GM23338 (cell line): ENCODE measurements at regions not wholly inside any gene's neighbourhood (a gene's known extent, or its start where the extent isn't known, plus 50 kb on each side); places are given as distances from the start of the nearest gene placed in this dataset.

Source experiments
- ATAC-seq: fragments of 200-7000 bp; cut with Tn5 transposase; 3 replicates; pipeline ENCODE4 v1.9.1; 2020
- DNase-seq: peaks from one replicate; pipeline ENCODE4 v3.0.0-alpha.2; 2015; ENCODE audit warnings: low spot score
- H2AFZ ChIP-seq: fragments of 200-600 bp; sonication (generic); 2 replicates; pipeline ENCODE4 v1.8.0; 2016; ENCODE audit warnings: antibody characterized with exemption, mild to moderate bottlenecking, moderate library complexity
- H3F3A ChIP-seq: fragments of 200-600 bp; sonication (generic); replicated peaks from 2 replicates; pipeline ENCODE4 v1.8.0; 2017; ENCODE audit warnings: antibody characterized with exemption, mixed run types, low read depth
- H3K27ac ChIP-seq: fragments of 200-600 bp; sonication (generic); 2 replicates; pipeline ENCODE4 v1.6.1; 2016; ENCODE audit warnings: low read depth
- H3K27me3 ChIP-seq: fragments of 200-600 bp; sonication (generic); 2 replicates; pipeline ENCODE4 v1.8.0; 2016; ENCODE audit warnings: mild to moderate bottlenecking, mixed run types, moderate library complexity; ENCODE audit not compliant: insufficient read depth
- H3K36me3 ChIP-seq: fragments of 200-600 bp; sonication (generic); 2 replicates; pipeline ENCODE4 v1.8.0; 2016; ENCODE audit warnings: mild to moderate bottlenecking; ENCODE audit not compliant: insufficient read depth
- H3K4me1 ChIP-seq: fragments of 200-600 bp; sonication (generic); 2 replicates; pipeline ENCODE4 v1.8.0; 2016; ENCODE audit warnings: mild to moderate bottlenecking, moderate library complexity; ENCODE audit not compliant: insufficient read depth
- H3K4me2 ChIP-seq: fragments of 200-600 bp; sonication (generic); 2 replicates; pipeline ENCODE4 v1.7.1; 2017; ENCODE audit warnings: mixed run types
- H3K4me3 ChIP-seq: fragments of 200-600 bp; sonication (generic); 2 replicates; pipeline ENCODE4 v1.6.1; 2016; ENCODE audit warnings: mixed run types
- H3K79me2 ChIP-seq: fragments of 200-600 bp; sonication (generic); replicated peaks from 2 replicates; pipeline ENCODE4 v1.8.0; 2017; ENCODE audit warnings: mild to moderate bottlenecking; ENCODE audit not compliant: insufficient read depth
- H3K9me2 ChIP-seq: fragments of 200-600 bp; sonication (generic); 2 replicates; pipeline ENCODE4 v1.8.0; 2017; ENCODE audit not compliant: insufficient read depth
- H4K20me1 ChIP-seq: fragments of 200-600 bp; sonication (generic); replicated peaks from 2 replicates; pipeline ENCODE4 v1.8.0; 2017; ENCODE audit warnings: mild to moderate bottlenecking; ENCODE audit not compliant: insufficient read depth
- H3K27ac Mint-ChIP-seq: 2 replicates; pipeline ENCODE4 v1.8.0; 2020; ENCODE audit warnings: inconsistent platforms, mild to moderate bottlenecking, moderate library complexity, mixed read lengths
- H3K27me3 Mint-ChIP-seq: 3 replicates; pipeline ENCODE4 v1.8.0; 2022; ENCODE audit warnings: low read depth, mild to moderate bottlenecking, moderate library complexity, mixed read lengths, inconsistent platforms; ENCODE audit not compliant: insufficient read depth, poor library complexity
- H3K36me3 Mint-ChIP-seq: 3 replicates; pipeline ENCODE4 v1.8.0; 2021; ENCODE audit warnings: low read depth, mild to moderate bottlenecking, inconsistent platforms, moderate library complexity, mixed read lengths
- H3K4me1 Mint-ChIP-seq: 3 replicates; pipeline ENCODE4 v1.8.0; 2020; ENCODE audit warnings: mild to moderate bottlenecking, inconsistent platforms, mixed read lengths
- H3K4me3 Mint-ChIP-seq: 3 replicates; pipeline ENCODE4 v1.8.0; 2021; ENCODE audit warnings: moderate library complexity, mild to moderate bottlenecking, inconsistent platforms, mixed read lengths
- H3K9me3 Mint-ChIP-seq: 3 replicates; pipeline ENCODE4 v1.8.0; 2020; ENCODE audit warnings: moderate library complexity, mild to moderate bottlenecking, inconsistent platforms, mixed read lengths
- CREB1 ChIP-seq: fragments of 250-450 bp; sonication (Bioruptor Pico); IDR thresholded peaks from 2 replicates; pipeline ENCODE4 v1.5.0; 2020; ENCODE audit warnings: low read depth, mild to moderate bottlenecking, moderate library complexity
- ETS1 ChIP-seq: IDR thresholded peaks from 2 replicates; pipeline ENCODE4 v1.6.1; 2016; ENCODE audit warnings: antibody characterized with exemption
- EZH2 ChIP-seq: fragments of 200-600 bp; sonication (generic); IDR thresholded peaks from one replicate; pipeline ENCODE4 v1.8.0; 2017; ENCODE audit warnings: antibody characterized with exemption, mild to moderate bottlenecking, low read depth; ENCODE audit not compliant: unreplicated experiment
- JUNB ChIP-seq: IDR thresholded peaks from one replicate; pipeline ENCODE4 v1.6.1; 2016; ENCODE audit warnings: antibody characterized with exemption; ENCODE audit not compliant: unreplicated experiment
- ZNF331 ChIP-seq: fragments of 250-450 bp; sonication (Bioruptor Pico); IDR thresholded peaks from 2 replicates; pipeline ENCODE4 v1.5.0; 2020; ENCODE audit warnings: low read depth, mild to moderate bottlenecking, moderate library complexity
- ZNF462 ChIP-seq: fragments of 250-450 bp; sonication (Bioruptor Pico); IDR thresholded peaks from 2 replicates; pipeline ENCODE4 v1.5.0; 2020; ENCODE audit warnings: mild to moderate bottlenecking, moderate library complexity
- TF ChIP-seq, protein P1 (sequence below), 2 experiments: fragments of 200-600 bp in 1 of 2; sonication (generic) in 1 of 2; conservative IDR thresholded peaks; 2 replicates each; pipeline versions ENCODE4 v1.5.1 to v1.6.1; 2016 to 2017; ENCODE audit warnings: antibody characterized with exemption in 2 of 2, low read depth in 2 of 2, mild to moderate bottlenecking in 2 of 2, moderate library complexity in 1 of 2

DNA sequence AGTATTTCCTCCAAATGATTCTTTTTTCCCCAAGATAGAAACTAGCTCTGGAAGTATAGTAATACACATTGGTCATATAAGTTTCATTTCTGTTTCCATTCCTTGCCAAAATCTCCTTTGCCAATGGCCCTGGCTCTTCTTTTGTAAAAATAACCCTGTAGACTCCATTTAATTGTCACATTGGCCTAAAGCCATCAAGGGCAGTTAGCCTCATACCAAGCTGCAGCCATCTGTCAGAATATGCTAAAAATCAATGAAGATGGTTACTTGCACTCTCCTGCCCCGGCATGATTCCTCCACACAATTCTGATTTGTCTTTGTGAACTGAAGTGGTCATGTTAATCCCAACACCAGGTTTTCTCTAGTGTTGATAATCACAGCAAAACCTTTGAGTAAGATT, 380.5 kb downstream of the SH2D1A start:
- no peaks in the 10 kb centered on the region for H3K36me3 ChIP-seq
- no peaks in the 10 kb centered on the region for H4K20me1 ChIP-seq
- no peaks in the 10 kb centered on the region for H3K27me3 ChIP-seq
- Mint-ChIP-seq H3K36me3 (no peaks in the 10 kb centered on the region), H3K27ac (no peak overlapping the region), H3K4me3 (no peak overlapping the region), H3K4me1 (peaks cover 7% of the 10 kb centered on the region; the same call in 2 of the 3 replicates), H3K27me3 (no peaks in the 10 kb centered on the region), H3K9me3 (no peaks in the 10 kb centered on the region)
- H3K4me2 ChIP-seq = no peak overlapping the region
- no peak overlapping the region for H3K4me3 ChIP-seq
- DNase-seq = no peak
- no peaks in the 10 kb centered on the region for H3K4me1 ChIP-seq
- no peaks in the 10 kb centered on the region for H3F3A ChIP-seq
- H3K79me2 ChIP-seq = no peaks in the 10 kb centered on the region
- TF ChIP-seq, protein P1, sequence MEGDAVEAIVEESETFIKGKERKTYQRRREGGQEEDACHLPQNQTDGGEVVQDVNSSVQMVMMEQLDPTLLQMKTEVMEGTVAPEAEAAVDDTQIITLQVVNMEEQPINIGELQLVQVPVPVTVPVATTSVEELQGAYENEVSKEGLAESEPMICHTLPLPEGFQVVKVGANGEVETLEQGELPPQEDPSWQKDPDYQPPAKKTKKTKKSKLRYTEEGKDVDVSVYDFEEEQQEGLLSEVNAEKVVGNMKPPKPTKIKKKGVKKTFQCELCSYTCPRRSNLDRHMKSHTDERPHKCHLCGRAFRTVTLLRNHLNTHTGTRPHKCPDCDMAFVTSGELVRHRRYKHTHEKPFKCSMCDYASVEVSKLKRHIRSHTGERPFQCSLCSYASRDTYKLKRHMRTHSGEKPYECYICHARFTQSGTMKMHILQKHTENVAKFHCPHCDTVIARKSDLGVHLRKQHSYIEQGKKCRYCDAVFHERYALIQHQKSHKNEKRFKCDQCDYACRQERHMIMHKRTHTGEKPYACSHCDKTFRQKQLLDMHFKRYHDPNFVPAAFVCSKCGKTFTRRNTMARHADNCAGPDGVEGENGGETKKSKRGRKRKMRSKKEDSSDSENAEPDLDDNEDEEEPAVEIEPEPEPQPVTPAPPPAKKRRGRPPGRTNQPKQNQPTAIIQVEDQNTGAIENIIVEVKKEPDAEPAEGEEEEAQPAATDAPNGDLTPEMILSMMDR (conservative IDR thresholded peaks at IDR 0.05; ENCODE audit: low read depth in 2 of 2) = no peak
- TF ChIP-seq EZH2 = no peak
- TF ChIP-seq CREB1 (CRISPR knock-in tag) = no peak
- no peak for TF ChIP-seq ZNF331 (CRISPR knock-in tag)
- TF ChIP-seq ETS1 = no peak
- no peak for TF ChIP-seq JUNB
- no peak for TF ChIP-seq ZNF462 (CRISPR knock-in tag)
- H3K27ac ChIP-seq = no peak overlapping the region
- no peak for ATAC-seq
- no peaks in the 10 kb centered on the region for H3K9me2 ChIP-seq
- H2AFZ ChIP-seq = no peak overlapping the region
